GM23248 (cell line): ENCODE measurements at regions not wholly inside any gene's neighbourhood (a gene's known extent, or its start where the extent isn't known, plus 50 kb on each side); places are given as distances from the start of the nearest gene placed in this dataset.
"Not testable (repeated sequence)": the region's sequence is repeated elsewhere in the genome, so short reads cannot be mapped to it uniquely, and the experiment has no call there.

ENCODE experiments used
- DNase-seq: peaks from one replicate; pipeline ENCODE4 v3.0.0-alpha.2; 2015
- H2AFZ ChIP-seq: fragments of 200-600 bp; sonication (generic); 2 replicates; pipeline ENCODE4 v1.6.1; 2016; ENCODE audit warnings: antibody characterized with exemption
- H3F3A ChIP-seq: fragments of 200-600 bp; sonication (generic); 2 replicates; pipeline ENCODE4 v1.6.1; 2016; ENCODE audit warnings: mild to moderate bottlenecking, antibody characterized with exemption, mixed run types; ENCODE audit not compliant: insufficient read depth
- H3K27ac ChIP-seq: fragments of 200-600 bp; sonication (generic); 2 replicates; pipeline ENCODE4 v1.5.1; 2016; ENCODE audit warnings: mild to moderate bottlenecking
- H3K27me3 ChIP-seq: fragments of 200-600 bp; sonication (generic); replicated peaks from 2 replicates; pipeline ENCODE4 v1.6.1; 2016; ENCODE audit warnings: mild to moderate bottlenecking; ENCODE audit not compliant: insufficient read depth
- H3K36me3 ChIP-seq: fragments of 200-600 bp; sonication (generic); 2 replicates; pipeline ENCODE4 v1.6.1; 2016; ENCODE audit warnings: low read depth, mild to moderate bottlenecking
- H3K4me1 ChIP-seq: fragments of 200-600 bp; sonication (generic); 2 replicates; pipeline ENCODE4 v1.6.1; 2016; ENCODE audit warnings: mild to moderate bottlenecking; ENCODE audit not compliant: insufficient read depth
- H3K4me2 ChIP-seq: fragments of 200-600 bp; sonication (generic); one replicate; pipeline ENCODE4 v1.6.1; 2016; ENCODE audit warnings: mild to moderate bottlenecking; ENCODE audit not compliant: unreplicated experiment
- H3K4me3 ChIP-seq: fragments of 200-600 bp; sonication (generic); 2 replicates; pipeline ENCODE4 v1.5.1; 2016; ENCODE audit warnings: mild to moderate bottlenecking
- H3K79me2 ChIP-seq: fragments of 200-600 bp; sonication (generic); 2 replicates; pipeline ENCODE4 v1.6.1; 2016; ENCODE audit warnings: mild to moderate bottlenecking; ENCODE audit not compliant: insufficient read depth
- H3K9ac ChIP-seq: fragments of 200-600 bp; sonication (generic); 2 replicates; pipeline ENCODE4 v1.6.1; 2016; ENCODE audit warnings: mild to moderate bottlenecking
- H3K9me2 ChIP-seq: fragments of 200-600 bp; sonication (generic); 2 replicates; pipeline ENCODE4 v1.6.1; 2016; ENCODE audit warnings: mixed run types, mild to moderate bottlenecking, moderate library complexity; ENCODE audit not compliant: insufficient read depth
- H3K9me3 ChIP-seq: fragments of 200-600 bp; sonication (generic); one replicate; pipeline ENCODE4 v1.6.1; 2017; ENCODE audit warnings: low read depth
- H4K20me1 ChIP-seq: fragments of 200-600 bp; sonication (generic); 2 replicates; pipeline ENCODE4 v1.6.0; 2016; ENCODE audit not compliant: insufficient read depth
- EZH2 ChIP-seq: fragments of 200-600 bp; sonication (generic); IDR thresholded peaks from 2 replicates; pipeline ENCODE4 v1.6.1; 2018; ENCODE audit warnings: antibody characterized with exemption, mild to moderate bottlenecking; ENCODE audit not compliant: insufficient read depth, poor library complexity, severe bottlenecking
- EZH2phosphoT487 ChIP-seq: fragments of 200-600 bp; sonication (generic); IDR thresholded peaks from 2 replicates; pipeline ENCODE4 v1.6.1; 2018; ENCODE audit warnings: antibody characterized with exemption, moderate library complexity, mild to moderate bottlenecking, low read depth; ENCODE audit not compliant: insufficient read depth
- WGBS, 2 experiments: methylation state at CpG; one replicate each; pipeline ENCODE4 v1.1.6; 2015 to 2017; ENCODE audit warnings: low lambda C conversion rate in 2 of 2, low coverage in 1 of 2; ENCODE audit errors: missing lambda C conversion rate in 2 of 2; 5-methylcytosine and 5-hydroxymethylcytosine counted together
- in situ Hi-C: fragments of 300-500 bp; cut with MboI; formaldehyde crosslinking; loops from 2 replicates; pipeline ENCODE4 v1.15.0; 2020

DNA sequence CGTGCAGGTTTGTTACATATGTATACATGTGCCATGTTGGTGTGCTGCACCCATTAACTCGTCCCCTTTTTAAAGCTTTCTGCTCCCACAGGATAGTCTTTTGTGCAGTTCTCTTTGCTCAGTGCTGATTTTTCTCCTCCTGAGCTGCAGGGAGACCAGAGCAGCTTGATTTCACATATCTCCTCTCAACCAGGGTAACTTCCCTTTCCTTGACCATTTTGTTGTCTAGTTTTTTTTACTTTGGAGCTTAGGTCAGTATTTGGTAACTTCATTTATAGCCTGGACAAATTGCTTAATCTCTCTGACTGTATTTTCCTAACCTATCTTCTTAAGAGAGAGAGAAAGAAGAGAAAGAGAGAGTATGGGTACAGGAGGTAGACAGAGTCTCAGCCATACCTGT lies 137.1 kb upstream of the ZNF366 start:
- WGBS, 2 experiments, result 64 to 66% methylated on average over 2 of the region's 2 CpGs

DNA sequence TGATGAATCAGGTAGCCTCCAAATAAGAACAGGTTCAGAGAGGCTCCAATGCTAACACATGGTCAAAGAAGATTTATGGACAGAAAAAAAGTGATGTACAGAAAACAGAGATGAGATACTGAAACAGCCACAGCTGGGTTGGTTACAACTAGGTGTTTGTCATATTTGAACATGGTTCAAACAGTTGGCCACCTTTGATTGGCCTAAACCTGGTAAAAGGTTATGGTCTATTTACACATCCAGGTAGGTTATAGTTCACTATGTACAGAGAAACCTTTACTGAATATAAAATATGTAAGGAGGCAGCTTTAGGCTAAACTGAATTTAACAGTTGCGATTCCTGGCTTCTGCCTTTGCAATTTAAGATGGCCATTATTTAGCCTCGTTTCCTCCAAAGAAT lies 134.0 kb upstream of the ZNF366 start:
- Histone ChIP-seq H3K36me3 (no peaks in the 10 kb centered on the region), H3K79me2 (no peaks in the 10 kb centered on the region), H3K4me1 (no peaks in the 10 kb centered on the region), H4K20me1 (no peaks in the 10 kb centered on the region), H3K4me3 (no peak overlapping the region), H3K9me3 (no peaks in the 10 kb centered on the region), H3K27me3 (no peaks in the 10 kb centered on the region), H3K9me2 (no peaks in the 10 kb centered on the region), H2AFZ (no peak overlapping the region), H3K9ac (no peak overlapping the region), H3K27ac (no peak overlapping the region), H3F3A (no peaks in the 10 kb centered on the region), H3K4me2 (no peak overlapping the region)
- TF ChIP-seq EZH2, result no peak
- no peak for TF ChIP-seq EZH2phosphoT487
- in situ Hi-C loops, result no loop called here
- no peak for DNase-seq
- WGBS, 2 experiments, result 91% methylated on average over 2 of the region's 2 CpGs

More for the DNA sequence above, 137.1 kb upstream of the ZNF366 start:
- Histone ChIP-seq H3K36me3 (no peaks in the 10 kb centered on the region), H3K4me1 (no peaks in the 10 kb centered on the region), H3K9me3 (no peaks in the 10 kb centered on the region), H3K4me2 (no peak overlapping the region), H3K9ac (no peak overlapping the region), H3K9me2 (no peaks in the 10 kb centered on the region), H3K27ac (no peak overlapping the region), H3K4me3 (no peak overlapping the region), H3K27me3 (no peaks in the 10 kb centered on the region), H2AFZ (no peak overlapping the region), H3K79me2 (no peaks in the 10 kb centered on the region), H3F3A (0 out of 2 replicates have a peak, but pooled peaks cover 3% of the 10 kb centered on the region), H4K20me1 (no peaks in the 10 kb centered on the region)
- TF ChIP-seq EZH2phosphoT487 (no peak), EZH2 (no peak)
- DNase-seq, result no peak
- in situ Hi-C loops, result no loop called here

DNA sequence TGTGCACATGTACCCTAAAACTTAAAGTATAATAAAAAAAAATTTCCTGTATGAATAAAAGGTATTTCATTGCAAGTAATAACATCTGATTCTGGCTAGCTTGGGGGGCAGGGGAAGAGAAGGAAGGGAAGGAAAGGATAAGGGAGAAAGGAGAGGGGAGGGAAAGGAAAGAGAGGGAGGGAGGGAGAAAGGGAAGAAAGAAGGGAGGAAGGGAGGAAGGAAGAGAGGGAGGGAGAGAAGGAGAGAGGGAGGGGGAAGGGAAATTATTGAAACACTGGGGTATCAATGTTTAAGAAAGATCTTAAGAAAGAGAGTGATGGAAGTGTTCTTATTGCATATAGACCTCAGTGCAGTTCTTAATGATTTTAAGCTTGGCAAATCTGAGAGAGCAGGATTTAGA lies 129.8 kb upstream of the ZNF366 start:
- H3K36me3 ChIP-seq, result no peaks in the 10 kb centered on the region
- no peak for DNase-seq
- H4K20me1 ChIP-seq, result no peaks in the 10 kb centered on the region
- in situ Hi-C loops, result no loop called here
- H3K9me2 ChIP-seq, result no peaks in the 10 kb centered on the region
- no peak overlapping the region for H2AFZ ChIP-seq
- no peak overlapping the region for H3K4me3 ChIP-seq
- H3F3A ChIP-seq, result peaks cover 27% of the 10 kb centered on the region
- no peaks in the 10 kb centered on the region for H3K79me2 ChIP-seq
- no peak overlapping the region for H3K9ac ChIP-seq
- H3K9me3 ChIP-seq, result no peaks in the 10 kb centered on the region
- no peaks in the 10 kb centered on the region for H3K27me3 ChIP-seq
- H3K27ac ChIP-seq, result no peak overlapping the region
- H3K4me1 ChIP-seq, result peaks cover 27% of the 10 kb centered on the region
- no peak for TF ChIP-seq EZH2phosphoT487
- TF ChIP-seq EZH2, result no peak
- H3K4me2 ChIP-seq, result no peak overlapping the region

DNA sequence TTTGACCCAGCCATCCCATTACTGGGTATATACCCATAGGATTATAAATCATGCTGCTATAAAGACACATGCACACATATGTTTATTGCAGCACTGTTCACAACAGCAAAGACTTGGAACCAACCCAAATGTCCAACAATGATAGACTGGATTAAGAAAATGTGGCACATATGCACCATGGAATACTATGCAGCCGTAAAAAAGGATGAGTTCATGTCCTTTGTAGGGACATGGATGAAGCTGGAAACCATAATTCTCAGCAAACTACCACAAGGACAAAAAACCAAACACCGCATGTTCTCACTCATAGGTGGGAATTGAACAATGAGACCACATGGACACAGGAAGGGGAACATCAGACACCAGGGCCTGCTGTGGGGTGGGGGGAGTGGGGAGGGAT lies 129.4 kb upstream of the ZNF366 start:
- H3K4me3 ChIP-seq, H2AFZ ChIP-seq, H3K27me3 ChIP-seq, H3K9me3 ChIP-seq, H3K4me2 ChIP-seq, H3K36me3 ChIP-seq, in situ Hi-C loops, H3K9me2 ChIP-seq, H3K79me2 ChIP-seq, H3K9ac ChIP-seq, DNase-seq, H4K20me1 ChIP-seq, H3K27ac ChIP-seq: not testable (repeated sequence)
- Histone ChIP-seq H3F3A (peaks cover 27% of the 10 kb centered on the region), H3K4me1 (peaks cover 27% of the 10 kb centered on the region)
- 92 to 100% methylated on average over 2 of the region's 2 CpGs for WGBS, 2 experiments

DNA sequence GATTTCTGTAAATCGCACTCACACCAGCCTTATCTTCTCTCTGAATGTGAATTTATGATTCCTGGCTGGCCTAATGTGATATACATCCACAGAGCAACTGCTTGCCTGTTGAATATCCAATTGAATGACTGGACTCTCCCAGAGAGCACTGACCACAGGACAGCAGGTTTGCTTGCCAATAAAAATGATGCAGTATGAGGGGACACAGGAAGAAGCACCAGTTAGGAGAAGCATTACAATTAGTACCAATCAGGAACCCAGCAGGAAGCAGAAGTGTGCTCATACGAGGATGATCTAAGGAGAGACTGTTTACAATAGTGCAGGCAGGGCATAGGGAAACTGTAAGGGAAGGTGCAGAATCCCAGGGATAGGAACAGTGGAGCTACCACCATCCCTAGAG lies 127.2 kb upstream of the ZNF366 start:
- H3K27ac ChIP-seq, result peak overlapping the region; percentile 34; the same call in 1 of the 2 replicates
- peaks cover 27% of the 10 kb centered on the region for H3F3A ChIP-seq
- peak overlapping the region; percentile 12; the same call in 1 of the 2 replicates for H2AFZ ChIP-seq

More for the DNA sequence above, 127.2 kb upstream of the ZNF366 start:
- no peaks in the 10 kb centered on the region for H3K9me2 ChIP-seq
- no peak overlapping the region for H3K9ac ChIP-seq
- no peak overlapping the region for H3K4me2 ChIP-seq
- 49 to 64% methylated on average over 2 of the region's 2 CpGs for WGBS, 2 experiments
- no peak overlapping the region for H3K4me3 ChIP-seq
- no peaks in the 10 kb centered on the region for H3K79me2 ChIP-seq
- no peaks in the 10 kb centered on the region for H4K20me1 ChIP-seq
- peaks cover 27% of the 10 kb centered on the region for H3K4me1 ChIP-seq
- H3K9me3 ChIP-seq, result no peaks in the 10 kb centered on the region
- in situ Hi-C loops, result no loop called here
- no peaks in the 10 kb centered on the region for H3K36me3 ChIP-seq
- DNase-seq, result peak; percentile 40
- H3K27me3 ChIP-seq, result no peaks in the 10 kb centered on the region
- TF ChIP-seq EZH2 (no peak), EZH2phosphoT487 (no peak)
